KOPT-K1 (cell line): ENCODE measurements at regions not wholly inside any gene's neighbourhood (a gene's known extent, or its start where the extent isn't known, plus 50 kb on each side); places are given as distances from the start of the nearest gene placed in this dataset.

Experiments
- H3K27ac ChIP-seq: fragments of 200-600 bp; sonication (generic); 2 replicates; pipeline ENCODE4 v1.5.1; 2016; ENCODE audit warnings: antibody characterized with exemption, mild to moderate bottlenecking, low read depth, low read length; ENCODE audit not compliant: poor library complexity, severe bottlenecking
- H3K36me3 ChIP-seq: fragments of 200-600 bp; sonication (generic); 2 replicates; pipeline ENCODE4 v1.5.1; 2017; ENCODE audit warnings: antibody characterized with exemption, mild to moderate bottlenecking, low read length, moderate library complexity; ENCODE audit not compliant: insufficient read depth
- H3K9me3 ChIP-seq: fragments of 200-600 bp; sonication (generic); 2 replicates; pipeline ENCODE4 v1.5.1; 2017; ENCODE audit warnings: antibody characterized with exemption, low read length, mild to moderate bottlenecking; ENCODE audit not compliant: insufficient read depth, poor library complexity, severe bottlenecking

DNA sequence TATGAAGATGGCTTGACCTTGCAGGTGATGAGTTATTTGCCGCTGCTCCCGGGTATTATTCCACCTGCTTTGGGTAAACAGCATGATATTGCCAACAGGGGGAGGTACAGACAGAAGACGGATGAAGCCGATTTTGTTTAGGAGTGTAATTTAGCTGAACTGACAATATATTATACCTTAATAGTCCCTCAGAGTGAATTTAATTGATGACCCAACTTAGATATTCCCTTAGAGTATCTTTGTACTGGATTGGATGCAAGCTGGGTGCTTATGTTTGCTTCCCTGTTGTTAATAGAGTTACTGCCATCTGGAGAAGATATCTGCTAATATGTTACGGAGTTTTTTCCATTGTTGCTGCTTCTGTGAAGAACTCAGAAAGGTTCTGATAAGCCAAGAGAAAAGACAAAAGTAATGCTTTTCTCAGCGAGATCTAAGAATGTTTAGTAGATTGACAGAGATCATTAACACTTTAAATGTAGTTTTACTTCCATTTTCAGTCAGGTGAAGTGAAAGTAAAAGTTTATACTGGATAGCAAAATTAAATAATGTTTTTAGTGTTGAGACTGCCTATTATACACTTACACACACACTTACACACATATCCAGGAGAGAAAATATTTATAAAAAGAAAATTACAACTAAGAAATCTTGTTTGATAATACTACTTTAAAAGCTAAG is 2220.8 kb upstream of the PCDH20 start:
- no peaks in the 10 kb centered on the region for H3K9me3 ChIP-seq
- H3K27ac ChIP-seq: peak overlapping the region; percentile 51
- H3K36me3 ChIP-seq: no peaks in the 10 kb centered on the region

DNA sequence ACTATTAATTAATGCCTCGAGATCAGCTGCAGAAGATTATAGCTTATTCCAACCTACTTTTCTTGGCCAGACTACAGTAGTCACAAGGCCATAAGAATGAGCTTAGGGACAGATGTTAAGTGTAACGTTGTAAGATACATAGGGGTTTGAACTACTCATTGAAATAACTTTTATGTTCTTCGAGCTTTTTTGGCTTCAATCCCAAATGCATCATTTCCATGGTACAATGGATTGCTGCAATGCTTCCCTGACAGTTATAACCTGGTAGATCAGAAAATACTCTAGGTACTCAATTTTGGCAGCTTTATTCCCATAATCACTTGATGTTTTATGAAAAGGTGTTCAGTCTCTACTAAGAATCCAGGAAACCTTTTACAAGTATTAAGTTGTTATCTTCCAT is 2216.7 kb upstream of the PCDH20 start:
- Histone ChIP-seq H3K36me3 (no peaks in the 10 kb centered on the region), H3K9me3 (no peaks in the 10 kb centered on the region), H3K27ac (no peak overlapping the region)

DNA sequence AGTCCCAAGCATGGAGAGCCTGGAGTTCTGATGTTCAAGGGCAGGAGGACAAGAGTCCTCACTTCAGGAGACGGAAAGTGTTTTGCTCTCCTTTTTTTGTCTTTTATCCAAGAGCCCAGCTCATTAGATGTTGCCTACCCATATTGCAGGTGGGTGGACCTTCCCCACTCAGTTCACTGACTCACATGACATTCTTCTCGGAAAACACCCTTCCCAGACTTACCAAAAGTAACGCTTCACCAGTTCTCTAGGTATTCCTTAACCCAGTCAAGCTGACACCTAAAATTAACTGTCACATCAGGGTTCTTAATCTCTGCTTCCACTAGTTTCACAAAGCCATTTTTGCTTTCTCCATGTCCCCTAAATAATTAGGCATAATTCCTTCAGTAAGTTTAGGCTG is 2215.4 kb upstream of the PCDH20 start:
- H3K9me3 ChIP-seq: no peaks in the 10 kb centered on the region
- H3K27ac ChIP-seq: no peak overlapping the region
- H3K36me3 ChIP-seq: no peaks in the 10 kb centered on the region

DNA sequence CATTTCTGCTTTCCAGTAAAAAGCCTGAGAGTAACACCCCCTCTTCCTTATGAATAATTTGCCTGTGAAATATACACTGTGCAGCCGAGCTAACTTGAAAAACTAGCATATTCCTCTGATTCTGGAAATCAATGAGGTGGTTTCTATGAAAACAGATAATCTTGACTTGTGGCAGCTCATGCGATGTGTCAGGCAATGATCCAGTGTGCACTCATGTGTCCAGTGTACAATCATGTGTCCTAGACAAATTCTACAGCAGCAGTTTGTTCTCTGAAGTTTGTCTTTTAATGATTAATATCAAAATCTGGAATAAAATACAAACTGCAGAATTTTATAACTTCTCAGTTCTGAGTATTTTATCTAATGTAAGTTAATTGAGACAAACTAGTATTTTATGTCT is 2213.9 kb upstream of the PCDH20 start:
- no peaks in the 10 kb centered on the region for H3K9me3 ChIP-seq
- no peaks in the 10 kb centered on the region for H3K36me3 ChIP-seq
- no peak overlapping the region for H3K27ac ChIP-seq

DNA sequence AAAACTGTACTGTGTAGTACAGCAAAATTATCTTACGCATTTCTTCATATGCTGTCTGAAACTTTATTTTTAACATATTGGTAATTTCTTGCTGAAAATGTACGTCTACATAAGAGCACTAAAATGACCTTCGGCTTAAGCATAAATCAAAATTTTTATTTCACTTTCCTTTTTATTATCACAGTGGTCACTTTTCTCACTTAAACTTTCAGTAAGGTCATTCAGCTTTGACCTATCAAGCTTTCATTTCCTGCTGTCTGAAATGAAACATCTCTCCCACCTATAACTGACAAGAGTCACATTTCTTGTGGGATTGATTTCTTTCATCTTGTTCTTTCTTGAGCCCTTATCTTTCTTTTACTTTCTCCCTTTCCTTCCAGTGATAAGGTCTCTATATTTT is 2212.7 kb upstream of the PCDH20 start:
- Histone ChIP-seq H3K36me3 (no peaks in the 10 kb centered on the region), H3K9me3 (no peaks in the 10 kb centered on the region), H3K27ac (no peak overlapping the region)

DNA sequence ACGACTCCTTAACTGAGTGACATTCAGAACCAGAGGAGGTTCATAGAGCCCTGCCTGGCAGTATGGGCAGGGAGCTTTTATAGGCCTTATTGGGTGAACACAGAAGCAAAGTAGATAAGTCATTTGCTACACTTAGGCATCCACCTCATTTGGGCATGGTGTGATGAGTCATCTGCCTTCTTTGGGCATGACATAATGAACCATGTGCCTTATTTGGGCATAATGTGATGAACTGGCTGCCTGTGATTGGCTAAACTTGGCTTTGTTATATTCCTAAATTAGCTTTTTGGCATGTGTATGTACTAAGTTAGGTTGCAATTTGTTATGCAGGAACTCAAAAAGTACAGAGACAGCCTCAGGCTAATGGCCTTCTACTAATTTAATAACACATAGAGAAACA is 2210.2 kb upstream of the PCDH20 start:
- no peaks in the 10 kb centered on the region for H3K36me3 ChIP-seq
- no peak overlapping the region for H3K27ac ChIP-seq
- H3K9me3 ChIP-seq: no peaks in the 10 kb centered on the region

DNA sequence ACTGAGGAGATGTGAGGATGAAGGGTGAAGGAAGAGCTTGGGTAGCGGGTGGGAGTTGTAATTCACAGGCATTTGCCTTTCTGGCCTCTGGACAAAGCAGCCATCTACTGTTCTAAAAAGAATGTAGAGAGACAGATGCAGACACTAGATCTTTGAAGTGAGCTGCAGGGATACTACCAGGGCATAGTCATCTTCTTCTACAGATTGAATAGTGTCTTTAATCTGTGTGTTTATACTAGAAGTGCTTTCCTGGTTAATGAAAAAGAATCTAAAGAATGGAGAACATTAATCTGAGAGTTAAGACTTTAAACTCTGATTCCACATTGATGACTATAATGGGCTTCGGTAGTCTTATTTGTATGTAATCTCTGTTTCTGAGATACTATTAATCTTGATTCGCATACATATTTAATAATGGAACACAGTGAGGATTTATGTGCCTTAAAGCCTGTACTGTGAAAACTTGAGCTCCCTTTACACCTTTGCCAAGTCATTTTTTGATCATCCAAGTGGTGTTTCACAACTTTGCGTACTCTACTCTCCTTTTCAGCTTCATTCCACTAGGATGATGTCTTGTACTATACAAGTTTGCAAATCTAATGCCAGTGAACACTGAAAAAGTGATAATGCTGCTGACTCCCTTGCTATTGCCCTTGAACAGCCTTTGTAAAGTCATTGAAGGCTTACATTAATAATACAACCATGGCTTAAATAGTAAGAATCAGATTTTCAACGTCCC is 2199.4 kb upstream of the PCDH20 start:
- Histone ChIP-seq H3K27ac (no peak overlapping the region), H3K9me3 (no peaks in the 10 kb centered on the region), H3K36me3 (no peaks in the 10 kb centered on the region)

DNA sequence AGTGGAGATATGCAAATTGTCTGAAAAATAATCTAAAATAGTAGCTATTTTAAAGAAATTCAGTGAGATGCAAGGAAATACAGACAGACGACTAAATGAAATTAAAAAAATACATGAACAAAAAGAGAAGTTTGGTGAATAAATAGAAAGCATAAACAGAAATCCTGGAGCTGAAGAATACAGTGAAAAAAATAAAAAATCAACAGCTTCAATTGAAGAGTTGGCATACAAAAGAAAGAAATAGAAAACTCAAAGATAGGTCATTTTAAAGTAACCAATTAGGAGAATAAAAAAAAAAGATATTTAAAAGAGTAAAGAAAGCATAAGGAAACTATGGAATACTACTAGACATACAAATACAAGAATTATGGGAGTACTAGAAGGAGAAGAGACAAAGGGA is 2191.5 kb upstream of the PCDH20 start:
- peaks cover 18% of the 10 kb centered on the region for H3K9me3 ChIP-seq
- H3K27ac ChIP-seq: no peak overlapping the region
- H3K36me3 ChIP-seq: no peaks in the 10 kb centered on the region

DNA sequence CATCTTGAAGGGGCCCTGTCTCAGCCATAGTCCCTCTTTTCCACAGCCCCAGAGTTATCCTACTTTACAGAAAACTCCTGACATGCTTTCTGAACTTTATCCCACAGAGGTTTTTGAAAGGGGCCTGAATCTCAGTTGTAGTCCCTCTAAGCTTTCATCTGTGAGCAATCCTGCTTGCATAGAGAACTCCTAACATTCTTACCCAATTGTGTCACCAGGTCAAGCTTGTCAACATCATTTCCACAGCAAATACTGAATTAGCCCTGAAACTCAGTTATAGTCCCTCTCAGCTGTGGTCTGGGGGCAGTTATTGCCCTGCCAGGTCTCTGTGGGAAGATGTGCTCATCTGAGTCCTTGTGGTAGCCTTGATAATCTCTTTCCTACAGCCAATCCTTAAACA is 2190.3 kb upstream of the PCDH20 start:
- Histone ChIP-seq H3K27ac (no peak overlapping the region), H3K36me3 (no peaks in the 10 kb centered on the region), H3K9me3 (peaks cover 18% of the 10 kb centered on the region)

DNA sequence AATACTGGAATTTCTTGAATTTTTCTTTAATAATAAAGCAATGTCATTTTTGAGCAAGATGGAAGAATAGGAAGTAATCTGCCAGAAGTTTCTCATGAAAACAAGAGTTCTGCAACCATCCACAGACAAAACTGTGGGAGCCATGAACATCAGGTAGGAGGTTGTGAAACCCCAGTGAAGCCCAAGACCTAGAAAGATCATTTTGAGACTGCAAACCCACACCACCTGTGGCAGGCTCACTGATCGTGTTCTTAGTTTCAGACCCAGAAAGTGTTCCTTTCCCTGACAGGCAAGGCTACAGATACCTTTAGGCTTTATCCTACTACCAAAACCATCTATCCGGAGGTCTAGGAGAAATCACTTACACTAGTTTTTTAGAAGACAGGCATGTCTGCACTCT is 2189.8 kb upstream of the PCDH20 start:
- no peaks in the 10 kb centered on the region for H3K36me3 ChIP-seq
- peaks cover 18% of the 10 kb centered on the region for H3K9me3 ChIP-seq
- no peak overlapping the region for H3K27ac ChIP-seq

DNA sequence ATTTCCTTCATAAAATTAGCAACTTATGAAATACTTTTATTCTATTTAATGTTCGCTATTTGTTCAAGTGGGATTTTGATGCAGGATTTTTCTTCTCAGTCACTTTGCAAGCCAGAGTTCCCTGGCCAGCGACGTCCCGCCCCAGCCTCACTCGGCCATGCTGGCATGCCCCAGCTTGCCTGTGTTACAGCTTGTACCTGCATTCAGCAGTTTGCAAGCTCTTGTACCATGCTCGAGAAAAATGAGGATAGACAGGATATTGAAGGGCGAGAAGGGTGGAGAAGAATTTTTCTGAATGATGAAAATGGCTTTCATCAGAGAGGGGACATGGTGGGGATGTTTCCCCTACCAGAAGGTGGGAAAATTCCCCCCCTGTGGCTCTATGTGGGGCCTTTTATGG is 2180.2 kb upstream of the PCDH20 start:
- Histone ChIP-seq H3K9me3 (no peaks in the 10 kb centered on the region), H3K36me3 (no peaks in the 10 kb centered on the region), H3K27ac (no peak overlapping the region)

DNA sequence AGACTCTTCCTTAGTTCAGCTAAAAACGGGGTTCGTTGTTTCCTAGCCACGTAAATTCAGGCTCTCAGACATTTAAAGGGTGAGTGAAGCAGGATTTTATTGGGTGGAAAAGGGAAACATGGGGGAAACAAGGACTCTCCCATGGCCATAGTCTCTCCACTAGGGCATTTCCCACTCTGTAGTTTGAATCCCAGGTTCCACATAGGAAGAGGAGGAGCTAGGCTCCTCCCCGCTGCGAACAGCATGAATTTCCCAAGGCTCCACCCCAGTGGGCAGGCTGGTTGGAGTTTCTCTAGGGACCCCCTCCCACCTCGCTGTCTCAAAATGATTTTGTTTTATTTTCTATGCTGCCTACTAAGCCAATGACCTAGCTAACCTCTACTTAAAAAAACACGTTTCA is 2170.8 kb upstream of the PCDH20 start:
- Histone ChIP-seq H3K27ac (no peak overlapping the region), H3K9me3 (no peaks in the 10 kb centered on the region), H3K36me3 (no peaks in the 10 kb centered on the region)

DNA sequence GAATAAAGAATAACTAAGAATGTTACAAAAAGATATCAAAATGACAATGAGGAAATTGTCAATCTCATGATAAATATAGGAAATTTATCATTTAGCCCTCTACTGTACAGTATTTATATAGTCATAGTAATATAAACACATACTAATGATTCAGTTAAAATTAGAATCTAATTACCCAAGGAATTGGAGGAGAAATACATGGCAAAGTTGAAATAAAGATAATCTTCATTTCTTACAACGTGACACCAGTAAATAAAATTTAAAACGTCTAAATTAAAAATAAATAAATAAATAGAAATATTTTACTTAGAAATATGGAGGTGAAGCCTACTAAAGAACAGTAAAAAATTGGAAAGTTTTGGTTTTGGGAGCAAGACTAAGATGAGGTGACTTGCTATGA is 2163.1 kb upstream of the PCDH20 start:
- no peak overlapping the region for H3K27ac ChIP-seq
- H3K36me3 ChIP-seq: no peaks in the 10 kb centered on the region
- H3K9me3 ChIP-seq: no peaks in the 10 kb centered on the region

DNA sequence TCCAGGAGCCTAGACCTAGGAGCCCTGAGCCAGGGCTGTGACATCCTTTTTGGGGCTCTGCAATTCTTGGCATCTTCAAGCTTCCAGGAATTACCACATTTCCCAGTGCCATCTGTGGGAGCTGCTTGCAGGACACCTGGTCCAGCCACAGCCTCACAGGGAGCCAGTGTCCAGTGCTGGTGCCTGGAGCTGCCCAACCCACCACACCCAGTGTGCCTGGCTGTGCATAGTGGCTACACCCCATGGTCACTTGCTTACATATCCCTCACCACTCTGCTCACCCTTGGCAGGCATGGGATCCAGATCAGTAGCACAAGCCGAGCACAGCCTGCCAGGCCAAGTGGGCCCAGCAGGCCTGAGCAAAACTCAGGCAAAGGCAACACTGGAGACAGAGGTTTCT is 2151.4 kb upstream of the PCDH20 start:
- no peaks in the 10 kb centered on the region for H3K36me3 ChIP-seq
- peaks cover 11% of the 10 kb centered on the region for H3K9me3 ChIP-seq
- H3K27ac ChIP-seq: no peak overlapping the region

DNA sequence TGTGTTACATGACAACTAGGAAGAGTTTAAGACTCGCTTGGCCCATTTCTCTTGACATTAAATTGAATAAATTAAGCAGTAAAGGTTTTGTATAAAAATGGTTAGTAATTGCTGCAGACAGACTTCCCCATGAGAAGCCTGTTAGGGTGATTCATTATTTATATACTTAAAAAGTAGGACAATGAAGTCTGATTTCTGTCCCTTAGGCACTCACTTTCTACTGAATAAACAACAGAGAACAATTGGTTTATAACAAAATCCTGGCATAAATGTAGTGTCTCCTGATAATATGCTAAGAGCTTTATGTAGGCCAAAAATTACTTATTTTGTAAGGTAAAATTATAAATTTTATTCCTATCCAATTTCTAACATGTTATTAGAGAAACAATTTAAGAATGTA is 2138.5 kb upstream of the PCDH20 start:
- Histone ChIP-seq H3K36me3 (no peaks in the 10 kb centered on the region), H3K9me3 (no peaks in the 10 kb centered on the region), H3K27ac (no peak overlapping the region)

DNA sequence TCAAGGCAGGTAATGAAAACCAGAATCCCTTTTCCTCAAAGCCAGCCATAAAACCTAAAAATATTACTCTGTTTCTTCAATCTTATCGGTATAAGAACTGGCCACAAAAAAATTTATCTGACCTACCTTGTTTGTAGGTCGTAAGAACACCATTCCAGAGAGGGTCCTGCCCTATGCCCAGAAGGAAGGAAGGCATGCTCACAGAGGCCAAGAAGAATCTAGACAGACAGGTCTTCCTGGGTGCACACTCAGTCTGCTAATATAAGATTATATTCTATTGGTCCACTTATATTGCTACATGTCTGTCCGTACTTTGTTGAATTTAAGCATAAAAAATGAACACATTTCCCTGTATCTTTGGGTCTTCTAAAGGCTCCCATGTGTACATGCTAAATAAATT is 2136.1 kb upstream of the PCDH20 start:
- no peak overlapping the region for H3K27ac ChIP-seq
- H3K9me3 ChIP-seq: no peaks in the 10 kb centered on the region
- H3K36me3 ChIP-seq: no peaks in the 10 kb centered on the region
